ENCODE measurements at regions not wholly inside any gene's neighbourhood (a gene's known extent, or its start where the extent isn't known, plus 50 kb on each side); places are given as distances from the start of the nearest gene placed in this dataset.

- Histone ChIP-seq H3K27me3 (ENCODE audit: control insufficient read depth in 1 of 2, insufficient read depth in 2 of 2, low read length in 1 of 2) (peaks cover 0 to 2% of the 10 kb centered on the region in 2 donors), H3K9me3 (ENCODE audit: control insufficient read depth, low read length) (no peaks in the 10 kb centered on the region)
These were observed 130.6 kb upstream of the ZNF236 start for GRCh38 chr18:76691800-76692199.

GRCh38 chr18:76689646-76690264, 132.6 kb upstream of the ZNF236 start:
- Histone ChIP-seq H3K36me3 (ENCODE audit: control insufficient read depth in 1 of 2, insufficient read depth in 2 of 2, low read length in 1 of 2) (no peaks in the 10 kb centered on the region), H3K4me3 (ENCODE audit: low read length in 2 of 2) (no peak overlapping the region), H3K9me3 (ENCODE audit: control insufficient read depth, low read length) (no peaks in the 10 kb centered on the region), H3K4me1 (ENCODE audit: control insufficient read depth in 1 of 2, insufficient read depth in 2 of 2, low read length in 2 of 2) (no peaks in the 10 kb centered on the region), H3K27ac (ENCODE audit: low read depth in 1 of 2, low read length in 2 of 2) (no peak overlapping the region), H3K27me3 (ENCODE audit: control insufficient read depth in 1 of 2, insufficient read depth in 2 of 2, low read length in 1 of 2) (peaks cover 0 to 2% of the 10 kb centered on the region in 2 donors)
- 67 to 70% methylated on average over 7 of the region's 7 CpGs for whole genome bisulfite sequencing, 2 donors
- no peak for ATAC-seq (ENCODE audit: low FRiP score)
- DNase-seq = no peak
- intact Hi-C loops (cut with DNase I) = no loop called here

More at GRCh38 chr18:76691800-76692199, 130.6 kb upstream of the ZNF236 start:
- ATAC-seq (ENCODE audit: low FRiP score) (no peak), DNase-seq (no peak)
- Histone ChIP-seq H3K4me1 (ENCODE audit: control insufficient read depth in 1 of 2, insufficient read depth in 2 of 2, low read length in 2 of 2) (no peaks in the 10 kb centered on the region), H3K4me3 (ENCODE audit: low read length in 2 of 2) (no peak overlapping the region), H3K27ac (ENCODE audit: low read depth in 1 of 2, low read length in 2 of 2) (no peak overlapping the region), H3K36me3 (ENCODE audit: control insufficient read depth in 1 of 2, insufficient read depth in 2 of 2, low read length in 1 of 2) (no peaks in the 10 kb centered on the region)
- intact Hi-C loops (cut with DNase I) = no loop called here
- WGBS, 2 donors = 32 to 39% methylated on average over 7 of the region's 7 CpGs

GRCh38 chr18:76688724-76689472, 133.5 kb upstream of the ZNF236 start:
- Histone ChIP-seq H3K27ac (ENCODE audit: low read depth in 1 of 2, low read length in 2 of 2) (no peak overlapping the region), H3K4me3 (ENCODE audit: low read length in 2 of 2) (no peak overlapping the region), H3K9me3 (ENCODE audit: control insufficient read depth, low read length) (no peaks in the 10 kb centered on the region), H3K27me3 (ENCODE audit: control insufficient read depth in 1 of 2, insufficient read depth in 2 of 2, low read length in 1 of 2) (peaks cover 0 to 2% of the 10 kb centered on the region in 2 donors), H3K4me1 (ENCODE audit: control insufficient read depth in 1 of 2, insufficient read depth in 2 of 2, low read length in 2 of 2) (no peaks in the 10 kb centered on the region), H3K36me3 (ENCODE audit: control insufficient read depth in 1 of 2, insufficient read depth in 2 of 2, low read length in 1 of 2) (no peaks in the 10 kb centered on the region)
- intact Hi-C loops (cut with DNase I) = no loop called here
- DNase-seq (no peak), ATAC-seq (ENCODE audit: low FRiP score) (no peak)
- WGBS, 2 donors = 43 to 54% methylated on average over 15 of the region's 15 CpGs

- Histone ChIP-seq H3K36me3 (ENCODE audit: control insufficient read depth in 1 of 2, insufficient read depth in 2 of 2, low read length in 1 of 2) (no peaks in the 10 kb centered on the region), H3K27ac (ENCODE audit: low read depth in 1 of 2, low read length in 2 of 2) (no peak overlapping the region), H3K4me1 (ENCODE audit: control insufficient read depth in 1 of 2, insufficient read depth in 2 of 2, low read length in 2 of 2) (no peaks in the 10 kb centered on the region), H3K4me3 (ENCODE audit: low read length in 2 of 2) (no peak overlapping the region), H3K27me3 (ENCODE audit: control insufficient read depth in 1 of 2, insufficient read depth in 2 of 2, low read length in 1 of 2) (no peaks in the 10 kb centered on the region), H3K9me3 (ENCODE audit: control insufficient read depth, low read length) (no peaks in the 10 kb centered on the region)
- intact Hi-C loops (cut with DNase I) = loop anchor here in 1 of 2 donors (2.0 kb wide), 1 partner anchor 289 kb away; no protein-coding TSS in a partner anchor
- DNase-seq = no peak
- ATAC-seq (ENCODE audit: low FRiP score) = peak; percentile 26
- WGBS, 2 donors = 63 to 71% methylated on average over 10 of the region's 10 CpGs
These were observed 134.9 kb upstream of the ZNF236 start for GRCh38 chr18:76687304-76687962.

- H3K9me3 ChIP-seq (ENCODE audit: control insufficient read depth, low read length) = no peaks in the 10 kb centered on the region
- no peaks in the 10 kb centered on the region for H3K36me3 ChIP-seq (ENCODE audit: control insufficient read depth in 1 of 2, insufficient read depth in 2 of 2, low read length in 1 of 2)
- H3K4me1 ChIP-seq (ENCODE audit: control insufficient read depth in 1 of 2, insufficient read depth in 2 of 2, low read length in 2 of 2) = no peaks in the 10 kb centered on the region
- WGBS, 2 donors = 9 to 12% methylated on average over 11 of the region's 11 CpGs
- H3K27me3 ChIP-seq (ENCODE audit: control insufficient read depth in 1 of 2, insufficient read depth in 2 of 2, low read length in 1 of 2) = no peaks in the 10 kb centered on the region
- peak; percentile 71 to 85 for DNase-seq
- intact Hi-C loops (cut with DNase I) = loop anchor here in 1 of 2 donors (2.0 kb wide), 1 partner anchor 288 kb away; no protein-coding TSS in a partner anchor
- H3K4me3 ChIP-seq (ENCODE audit: low read length in 2 of 2) = no peak overlapping the region
- no peak overlapping the region for H3K27ac ChIP-seq (ENCODE audit: low read depth in 1 of 2, low read length in 2 of 2)
- peak; percentile 86 for ATAC-seq (ENCODE audit: low FRiP score)
These were observed 135.6 kb upstream of the ZNF236 start for GRCh38 chr18:76686737-76687231.

GRCh38 chr18:76685860-76686259, 136.5 kb upstream of the ZNF236 start:
- no peak for ATAC-seq (ENCODE audit: low FRiP score)
- Histone ChIP-seq H3K4me3 (ENCODE audit: low read length in 2 of 2) (no peak overlapping the region), H3K27me3 (ENCODE audit: control insufficient read depth in 1 of 2, insufficient read depth in 2 of 2, low read length in 1 of 2) (no peaks in the 10 kb centered on the region), H3K36me3 (ENCODE audit: control insufficient read depth in 1 of 2, insufficient read depth in 2 of 2, low read length in 1 of 2) (no peaks in the 10 kb centered on the region), H3K27ac (ENCODE audit: low read depth in 1 of 2, low read length in 2 of 2) (no peak overlapping the region), H3K9me3 (ENCODE audit: control insufficient read depth, low read length) (no peaks in the 10 kb centered on the region), H3K4me1 (ENCODE audit: control insufficient read depth in 1 of 2, insufficient read depth in 2 of 2, low read length in 2 of 2) (no peaks in the 10 kb centered on the region)
- no peak for DNase-seq
- 94 to 95% methylated on average over 8 of the region's 8 CpGs for WGBS, 2 donors
- intact Hi-C loops (cut with DNase I) = loop anchor here in 1 of 2 donors (2.0 kb wide), 1 partner anchor 287 kb away; no protein-coding TSS in a partner anchor

- Histone ChIP-seq H3K36me3 (ENCODE audit: control insufficient read depth in 1 of 2, insufficient read depth in 2 of 2, low read length in 1 of 2) (no peaks in the 10 kb centered on the region), H3K27ac (ENCODE audit: low read depth in 1 of 2, low read length in 2 of 2) (no peak overlapping the region), H3K9me3 (ENCODE audit: control insufficient read depth, low read length) (no peaks in the 10 kb centered on the region), H3K27me3 (ENCODE audit: control insufficient read depth in 1 of 2, insufficient read depth in 2 of 2, low read length in 1 of 2) (no peaks in the 10 kb centered on the region), H3K4me1 (ENCODE audit: control insufficient read depth in 1 of 2, insufficient read depth in 2 of 2, low read length in 2 of 2) (no peaks in the 10 kb centered on the region), H3K4me3 (ENCODE audit: low read length in 2 of 2) (no peak overlapping the region)
- ATAC-seq (ENCODE audit: low FRiP score) = no peak
- WGBS, 2 donors = 86 to 88% methylated on average over 7 of the region's 7 CpGs
- no peak for DNase-seq
- intact Hi-C loops (cut with DNase I) = no loop called here
These were observed 137.0 kb upstream of the ZNF236 start for GRCh38 chr18:76685402-76685801.

GRCh38 chr18:76684265-76684664, 138.1 kb upstream of the ZNF236 start:
- Histone ChIP-seq H3K36me3 (ENCODE audit: control insufficient read depth in 1 of 2, insufficient read depth in 2 of 2, low read length in 1 of 2) (no peaks in the 10 kb centered on the region), H3K27ac (ENCODE audit: low read depth in 1 of 2, low read length in 2 of 2) (no peak overlapping the region), H3K27me3 (ENCODE audit: control insufficient read depth in 1 of 2, insufficient read depth in 2 of 2, low read length in 1 of 2) (no peaks in the 10 kb centered on the region), H3K9me3 (ENCODE audit: control insufficient read depth, low read length) (no peaks in the 10 kb centered on the region), H3K4me3 (ENCODE audit: low read length in 2 of 2) (no peak overlapping the region), H3K4me1 (ENCODE audit: control insufficient read depth in 1 of 2, insufficient read depth in 2 of 2, low read length in 2 of 2) (no peaks in the 10 kb centered on the region)
- ATAC-seq (ENCODE audit: low FRiP score) (no peak), DNase-seq (no peak)
- WGBS, 2 donors = 80 to 86% methylated on average over 13 to 16 of the region's 16 CpGs
- intact Hi-C loops (cut with DNase I) = no loop called here
